NCI-H2107 (cell line): ENCODE measurements at regions not wholly inside any gene's neighbourhood (a gene's known extent, or its start where the extent isn't known, plus 50 kb on each side); places are given as distances from the start of the nearest gene placed in this dataset.

Experiments used
- DNase-seq: peaks from one replicate; lab custom pipeline; 2025; lab: John Stamatoyannopoulos, UW

- DNase-seq = no peak
Observed at GRCh38 chr7:142409471-142409870, 151.6 kb upstream of the PRSS58 start.

DNA sequence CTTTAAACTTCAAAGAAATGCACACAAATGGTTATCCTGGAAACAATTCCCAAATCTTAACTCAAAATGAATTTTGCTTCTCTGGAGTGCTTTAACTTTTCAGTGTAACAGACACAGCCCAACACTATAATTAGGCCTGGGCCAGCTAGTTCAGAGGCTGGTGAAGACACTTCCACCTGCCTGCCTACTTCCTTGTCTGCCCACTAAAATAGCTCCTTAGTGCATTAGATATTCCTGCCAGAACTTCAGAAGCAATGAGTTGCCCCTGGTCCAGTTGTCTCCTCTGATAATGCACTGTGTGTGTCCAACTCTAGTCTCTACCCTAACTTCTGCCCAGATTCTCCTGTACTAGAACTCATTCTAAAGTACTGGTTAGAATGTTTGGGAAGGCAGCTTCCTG, 150.9 kb upstream of the PRSS58 start:
- DNase-seq = no peak

- no peak for DNase-seq
Observed at GRCh38 chr7:142407939-142408570, 150.2 kb upstream of the PRSS58 start.

DNA sequence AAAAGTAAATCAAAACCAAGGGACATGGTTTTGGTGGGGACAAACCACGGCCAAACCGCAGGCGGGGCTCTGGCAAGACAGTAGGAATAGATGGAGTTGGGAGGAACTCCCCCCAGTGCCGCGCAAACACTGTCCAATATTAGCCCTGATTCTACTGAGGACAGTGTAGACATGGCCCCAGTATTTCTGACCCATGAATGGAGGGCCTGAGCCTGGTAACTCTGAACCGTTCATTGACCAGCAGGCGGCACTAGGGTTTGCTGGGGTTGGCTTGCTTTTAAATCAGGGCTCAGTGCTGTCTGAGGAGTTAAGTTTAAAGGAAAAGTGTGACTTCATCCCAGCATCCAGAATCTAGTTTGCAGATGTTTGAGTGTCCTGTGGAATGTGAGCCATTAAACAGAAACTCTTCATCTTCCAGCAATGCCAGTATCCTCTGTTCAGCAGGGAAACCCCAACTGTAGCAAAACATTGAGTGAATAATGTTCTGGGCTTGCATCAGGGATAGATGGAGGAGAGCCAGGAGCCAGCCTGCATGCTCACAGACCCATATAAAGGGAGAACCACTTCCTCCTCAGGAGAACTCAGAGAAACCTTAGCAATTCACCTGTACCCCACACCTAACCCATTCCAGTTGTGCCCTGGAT, 147.4 kb upstream of the PRSS58 start:
- no peak for DNase-seq

- no peak for DNase-seq
Observed at GRCh38 chr7:142401951-142402350, 144.1 kb upstream of the PRSS58 start.

- no peak for DNase-seq
Observed at GRCh38 chr7:142400042-142400533, 142.2 kb upstream of the PRSS58 start.

GRCh38 chr7:142391191-142391992, 133.5 kb upstream of the PRSS58 start:
- DNase-seq = no peak

DNA sequence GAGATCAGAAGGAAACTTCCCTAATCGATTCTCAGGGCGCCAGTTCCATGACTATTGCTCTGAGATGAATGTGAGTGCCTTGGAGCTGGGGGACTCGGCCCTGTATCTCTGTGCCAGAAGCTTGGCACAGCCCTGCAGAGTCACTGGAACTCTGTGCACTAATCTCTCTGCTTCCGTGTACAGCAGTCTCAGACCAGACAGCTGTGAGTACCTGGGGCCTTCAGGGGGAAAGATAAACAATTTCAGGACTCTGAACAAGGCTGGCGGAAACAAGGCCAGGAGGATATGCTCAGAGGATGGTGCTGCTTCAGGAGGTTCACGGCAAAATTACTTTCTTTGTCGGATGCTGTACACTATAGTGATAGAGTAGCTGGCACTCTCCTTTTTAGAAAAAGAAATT, 131.7 kb upstream of the PRSS58 start:
- no peak for DNase-seq

DNA sequence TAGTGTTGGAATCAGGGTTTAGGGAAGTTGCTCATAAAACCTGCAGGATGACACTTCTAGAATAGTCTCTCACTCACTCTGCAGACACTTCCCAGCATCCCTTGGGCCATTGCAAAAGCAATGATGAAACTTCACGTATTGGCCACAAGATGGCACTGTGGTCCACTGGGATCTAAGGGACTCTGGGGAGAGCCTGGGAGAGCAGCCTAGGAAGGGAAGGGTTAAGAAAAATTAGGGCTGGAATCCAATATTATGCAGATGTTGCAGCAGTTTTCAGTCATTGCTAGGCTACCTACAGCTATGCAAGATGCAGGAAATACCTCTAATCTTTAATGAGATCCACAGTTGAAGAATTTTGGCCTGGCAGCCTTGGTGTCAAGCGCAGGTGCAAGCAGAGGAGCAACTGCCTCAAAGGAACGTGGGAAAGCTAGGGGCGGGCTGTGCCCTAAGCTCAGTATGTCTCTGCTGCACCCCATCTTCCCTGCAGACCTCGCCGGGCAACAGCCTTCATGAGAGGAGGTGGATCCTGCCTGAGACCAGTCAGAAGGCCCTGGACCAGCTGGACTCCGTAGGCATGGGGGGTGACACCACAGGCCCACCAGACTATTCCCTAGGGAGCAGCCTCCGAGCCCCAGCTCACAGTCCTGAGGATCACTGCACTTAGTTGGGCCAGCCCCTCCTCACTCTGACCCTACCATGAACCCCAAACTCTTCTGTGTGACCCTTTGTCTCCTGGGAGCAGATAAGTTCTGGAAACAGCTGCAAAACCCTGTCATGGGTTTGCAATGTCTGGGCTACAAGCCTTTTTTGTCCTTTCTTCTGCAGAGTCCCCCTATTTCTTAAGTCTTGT, 127.9 kb upstream of the PRSS58 start:
- DNase-seq = peak; percentile 21

DNA sequence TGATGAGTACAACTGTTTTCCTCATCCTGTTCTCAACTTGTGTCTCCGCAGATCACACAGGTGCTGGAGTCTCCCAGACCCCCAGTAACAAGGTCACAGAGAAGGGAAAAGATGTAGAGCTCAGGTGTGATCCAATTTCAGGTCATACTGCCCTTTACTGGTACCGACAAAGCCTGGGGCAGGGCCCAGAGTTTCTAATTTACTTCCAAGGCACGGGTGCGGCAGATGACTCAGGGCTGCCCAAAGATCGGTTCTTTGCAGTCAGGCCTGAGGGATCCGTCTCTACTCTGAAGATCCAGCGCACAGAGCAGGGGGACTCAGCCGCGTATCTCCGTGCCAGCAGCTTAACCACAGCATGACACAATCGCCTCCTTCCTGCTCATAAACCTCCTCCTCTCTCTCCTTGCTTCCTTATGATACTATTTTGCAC, 126.7 kb upstream of the PRSS58 start:
- no peak for DNase-seq

DNA sequence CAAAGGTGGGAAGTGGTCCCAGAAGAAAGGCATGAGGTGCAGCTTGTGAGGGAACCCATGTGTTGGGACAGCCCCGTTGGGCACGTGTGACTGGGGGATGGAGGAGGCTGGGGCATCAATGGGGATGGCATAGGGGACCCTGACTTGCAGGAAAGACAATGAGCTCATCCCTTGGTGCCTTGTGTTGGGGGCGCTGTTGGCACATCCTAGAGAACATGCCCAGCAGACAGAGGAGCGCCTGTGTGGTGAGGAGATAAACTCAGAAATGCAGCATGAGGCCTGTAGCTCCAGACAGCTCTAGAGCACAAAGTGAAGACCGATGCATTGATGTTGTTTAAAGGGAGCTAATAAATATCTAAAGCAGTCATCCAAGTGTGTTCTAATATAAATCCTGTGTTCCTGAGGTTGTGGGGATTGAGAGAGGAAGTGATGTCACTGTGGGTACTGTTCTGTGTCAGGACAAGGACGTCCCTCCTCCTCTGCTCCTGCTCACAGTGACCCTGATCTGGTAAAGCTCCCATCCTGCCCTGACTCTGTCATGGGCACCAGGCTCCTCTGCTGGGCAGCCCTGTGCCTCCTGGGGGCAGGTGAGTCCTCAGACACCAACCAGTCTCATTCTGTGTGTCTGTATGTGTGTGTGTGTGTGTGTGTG, 126.1 kb upstream of the PRSS58 start:
- no peak for DNase-seq

- no peak for DNase-seq
Observed at GRCh38 chr7:142381727-142382390, 124.0 kb upstream of the PRSS58 start.

DNA sequence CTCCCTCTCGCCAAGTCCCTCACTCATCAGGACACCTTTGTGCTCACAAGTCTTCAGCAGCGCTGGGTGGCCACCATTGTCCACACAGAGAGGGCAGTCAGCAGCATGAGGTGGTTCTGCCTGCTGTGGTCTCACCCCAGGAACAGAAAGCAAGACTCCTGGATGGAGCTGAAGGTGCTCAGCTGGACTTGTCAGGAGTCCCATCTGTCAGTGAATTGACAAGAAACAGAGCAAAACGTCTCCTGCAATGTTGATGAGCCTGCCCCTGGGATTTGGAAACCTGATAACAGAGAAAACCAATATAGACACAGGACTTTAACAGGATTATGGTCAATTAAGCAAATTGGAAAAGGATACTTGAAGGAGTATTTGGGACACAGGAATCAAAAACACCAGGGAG, 122.2 kb upstream of the PRSS58 start:
- DNase-seq = no peak

DNA sequence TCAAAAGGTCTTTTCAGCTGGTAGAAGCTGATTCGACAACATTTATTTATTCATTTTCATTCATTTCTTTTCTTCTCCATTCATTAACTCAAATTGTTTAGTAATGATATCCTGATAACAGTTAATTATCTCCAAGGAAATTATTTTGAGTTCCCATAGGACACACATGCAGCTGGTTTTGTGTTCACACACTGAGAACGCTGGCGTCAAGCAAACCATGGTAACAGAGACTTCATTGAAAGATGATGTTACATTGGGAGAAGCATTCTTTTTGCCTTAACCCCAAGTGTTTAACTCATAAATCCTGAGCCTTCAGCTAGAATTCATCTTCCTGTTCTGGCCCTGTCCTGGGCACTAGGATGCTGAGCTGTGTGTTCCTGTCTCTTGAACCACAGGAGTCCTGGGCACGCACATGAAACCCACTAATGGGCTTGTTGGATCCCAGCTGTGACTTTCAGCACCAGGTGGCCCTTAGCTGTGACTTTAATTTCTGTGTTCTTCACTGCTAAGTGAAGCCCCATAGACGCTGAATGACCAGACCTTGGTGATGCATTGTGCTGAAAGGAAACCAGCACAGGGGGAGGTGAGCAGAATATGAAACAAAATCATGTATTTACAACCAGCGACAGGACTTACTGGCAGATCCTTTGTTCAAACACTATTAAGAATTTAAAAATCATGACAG, 121.5 kb upstream of the PRSS58 start:
- no peak for DNase-seq

- no peak for DNase-seq
Observed at GRCh38 chr7:142377567-142377966, 119.7 kb upstream of the PRSS58 start.

DNA sequence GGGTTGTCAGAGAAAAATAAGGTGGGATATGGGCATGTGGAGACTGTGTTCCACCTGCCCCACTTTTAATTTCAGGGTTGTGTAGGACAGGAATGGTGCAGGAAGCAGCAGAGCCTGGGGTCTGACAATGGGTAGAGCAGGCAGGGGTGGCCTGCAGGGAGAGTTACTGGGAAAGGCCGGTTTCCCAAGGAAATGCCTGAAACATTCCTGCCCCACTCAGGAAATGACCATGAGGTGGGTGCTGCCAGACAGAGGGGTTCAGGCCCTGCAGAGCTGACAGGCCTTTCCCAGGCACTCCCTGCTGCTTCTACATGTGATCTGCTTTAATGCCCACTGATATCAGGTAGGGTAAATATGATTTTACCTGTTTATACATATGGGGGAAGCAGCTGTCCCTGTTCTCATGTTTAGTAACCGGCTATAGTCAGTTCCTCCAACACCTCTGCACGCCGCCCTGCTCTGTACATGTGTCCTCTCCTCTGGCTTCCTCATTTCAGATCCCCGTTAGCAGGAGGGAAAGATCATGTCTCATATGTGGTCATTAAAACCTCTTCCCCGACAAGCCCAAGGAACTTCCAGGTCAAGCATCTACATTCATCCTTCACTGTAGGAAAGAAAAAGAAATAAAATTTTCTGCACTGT, 118.6 kb upstream of the PRSS58 start:
- no peak for DNase-seq

DNA sequence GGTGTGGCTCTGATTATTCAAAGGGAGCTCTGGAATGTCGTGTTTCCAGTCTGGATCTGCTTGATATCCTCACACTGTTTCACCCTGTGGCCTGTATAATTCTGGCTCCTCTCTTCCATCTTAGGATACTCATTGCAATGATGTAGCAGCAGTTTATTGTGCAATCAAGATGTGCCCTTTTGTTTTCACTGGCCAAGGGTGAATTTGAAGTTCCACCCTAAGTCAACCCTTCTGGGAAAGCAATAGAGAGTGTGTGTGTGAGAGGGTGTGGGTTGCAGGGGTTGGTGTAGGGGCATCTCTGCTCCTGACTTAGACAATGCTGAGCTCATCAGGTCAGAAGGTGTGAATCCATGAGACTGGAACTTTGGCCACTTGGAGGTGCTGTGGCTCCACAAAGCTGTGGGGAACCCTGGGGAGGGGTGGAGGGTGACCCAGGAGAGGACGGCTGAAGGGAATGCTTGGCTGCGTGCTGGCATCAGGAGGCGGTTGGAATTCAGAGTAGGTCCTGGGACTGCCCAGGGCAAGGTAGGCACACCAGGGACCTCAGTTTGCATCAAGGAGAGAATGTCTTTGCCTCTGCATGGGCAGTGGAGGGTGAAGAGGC, 118.0 kb upstream of the PRSS58 start:
- no peak for DNase-seq

GRCh38 chr7:142372727-142373126, 114.9 kb upstream of the PRSS58 start:
- no peak for DNase-seq

DNA sequence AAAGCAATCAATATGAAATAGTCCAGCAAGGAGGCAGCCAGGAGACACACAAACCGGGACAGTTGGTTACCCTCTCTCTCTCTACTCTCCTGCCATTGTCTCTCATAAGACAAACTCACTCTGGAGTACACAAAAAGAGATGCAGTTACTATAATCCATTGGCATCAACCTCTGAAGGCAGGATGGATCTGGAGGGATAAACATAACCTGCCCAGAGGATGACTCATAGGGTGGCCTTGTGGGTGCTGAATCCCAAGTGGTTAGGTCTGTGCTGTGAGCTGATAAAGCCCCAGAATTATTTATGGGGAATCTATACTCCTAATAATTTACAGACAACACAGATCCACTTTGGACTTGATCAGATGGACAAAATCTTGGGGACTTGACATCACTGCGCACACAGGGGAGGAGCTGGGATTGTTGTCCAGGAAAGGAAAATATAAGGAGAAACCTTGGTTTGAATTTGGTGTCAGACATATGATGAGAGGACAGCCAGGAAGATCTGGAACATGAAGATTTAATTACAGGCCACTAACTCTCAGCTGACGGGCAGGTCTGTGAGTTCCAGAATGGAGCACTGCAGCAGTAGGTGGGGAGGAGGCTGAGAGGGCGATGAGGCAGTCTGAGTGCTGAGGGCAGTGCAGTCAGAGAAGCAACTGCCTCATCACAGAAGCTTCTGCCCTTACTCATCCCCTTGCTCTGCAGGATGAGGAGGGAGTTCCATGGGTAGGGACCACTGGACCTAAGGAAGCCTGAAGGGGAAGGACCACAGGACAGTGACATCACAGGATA, 113.9 kb upstream of the PRSS58 start:
- no peak for DNase-seq
